ENCODE measurements at regions not wholly inside any gene's neighbourhood (a gene's known extent, or its start where the extent isn't known, plus 50 kb on each side); places are given as distances from the start of the nearest gene placed in this dataset.
"Not testable (repeated sequence)": the region's sequence is repeated elsewhere in the genome, so short reads cannot be mapped to it uniquely, and the experiment has no call there.

GRCh38 chr11:134941936-134942600 lies 530.0 kb upstream of the B3GAT1 start:
- TF ChIP-seq CTCF, EP300, POLR2A, POLR2AphosphoS5 (IDR thresholded peaks at IDR 0.05): not testable (repeated sequence)

Measured in sigmoid colon (tissue), 4 donors.